ENCODE measurements at regions not wholly inside any gene's neighbourhood (a gene's known extent, or its start where the extent isn't known, plus 50 kb on each side); places are given as distances from the start of the nearest gene placed in this dataset.

DNA sequence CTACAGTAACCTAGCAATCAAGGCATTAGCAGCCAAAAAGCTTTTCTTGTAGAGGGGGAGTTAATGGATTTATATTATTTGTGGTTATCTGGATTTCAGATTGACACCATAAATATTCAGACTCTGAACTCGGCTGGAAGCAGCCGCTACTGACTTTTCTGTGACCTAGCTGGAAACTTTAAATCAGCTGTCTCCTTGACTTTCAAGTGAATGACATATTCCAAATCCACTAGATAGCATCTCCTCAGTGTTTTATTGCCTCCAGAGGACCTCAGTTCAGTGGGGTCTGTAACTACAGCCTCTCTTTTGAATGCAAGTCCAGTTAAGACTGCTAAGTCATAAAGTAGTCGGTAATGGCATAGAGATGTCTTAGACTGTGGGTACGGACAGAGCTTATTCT is 448.5 kb downstream of the NUF2 start:
- Histone ChIP-seq H4K12ac (ENCODE audit: low read depth, low read length) (no peak overlapping the region), H3K79me2 (ENCODE audit: control insufficient read depth, insufficient read depth, low read length, poor library complexity) (no peaks in the 10 kb centered on the region), H3K4me1 (ENCODE audit: control insufficient read depth in 1 of 2, insufficient read depth in 2 of 2, low read length in 2 of 2) (no peaks in the 10 kb centered on the region), H2BK5ac (ENCODE audit: low read depth, low read length, poor library complexity) (no peak overlapping the region), H4K8ac (ENCODE audit: low read depth, low read length) (no peak overlapping the region), H3K14ac (ENCODE audit: low read length) (no peak overlapping the region), H3K4ac (ENCODE audit: low read depth, low read length) (no peak overlapping the region), H3K4me2 (ENCODE audit: low read length) (no peak overlapping the region), H3K4me3 (ENCODE audit: low read depth, low read length) (no peak overlapping the region), H4K91ac (ENCODE audit: low read depth, low read length) (no peak overlapping the region), H2AK5ac (ENCODE audit: low read length) (no peak overlapping the region), H2BK120ac (ENCODE audit: insufficient read depth, low read length, poor library complexity) (no peak overlapping the region), H3K9me3 (ENCODE audit: insufficient read depth, low read depth, low read length) (no peaks in the 10 kb centered on the region), H3K9ac (ENCODE audit: low read length) (no peak overlapping the region), H3K79me1 (ENCODE audit: low read length) (no peaks in the 10 kb centered on the region), H3K27me3 (ENCODE audit: insufficient read depth, low read length) (no peaks in the 10 kb centered on the region), H2BK12ac (ENCODE audit: low read length) (no peak overlapping the region), H2AFZ (ENCODE audit: insufficient read depth, low read length, poor library complexity) (no peak overlapping the region), H3K36me3 (ENCODE audit: control insufficient read depth in 1 of 2, insufficient read depth in 2 of 2, low read length in 2 of 2) (no peaks in the 10 kb centered on the region), H3K18ac (ENCODE audit: low read length) (no peak overlapping the region), H3K27ac (ENCODE audit: low read depth, low read length) (no peak overlapping the region), H3K23ac (ENCODE audit: low read length) (no peak overlapping the region)
- no peak for DNase-seq
- no CpG with 5 or more reads among the region's 4 CpGs for WGBS (ENCODE audit: extremely low coverage, insufficient coverage, insufficient read length)

DNA sequence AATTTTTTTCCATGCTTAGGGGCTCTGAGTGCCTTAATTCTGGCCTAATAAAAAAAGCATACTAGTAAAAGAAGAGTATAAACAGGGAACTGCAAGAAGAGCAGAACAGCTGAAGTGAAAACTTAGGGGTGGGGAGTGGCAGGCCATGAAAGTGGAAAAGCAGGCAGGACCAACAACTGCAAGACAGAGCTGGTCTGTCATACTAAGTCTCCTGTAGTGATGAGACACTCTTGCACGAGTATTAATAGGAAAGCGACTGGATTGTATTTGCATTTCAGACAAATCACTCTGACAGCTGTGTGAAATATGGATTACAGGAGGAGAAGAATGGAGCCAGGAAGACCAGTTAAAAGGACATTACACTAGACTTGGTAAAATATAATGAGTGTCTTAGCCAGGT is 449.9 kb downstream of the NUF2 start:
- no CpG with 5 or more reads among the region's 2 CpGs for WGBS (ENCODE audit: extremely low coverage, insufficient coverage, insufficient read length)
- no peak overlapping the region for H3K14ac ChIP-seq (ENCODE audit: low read length)

DNA sequence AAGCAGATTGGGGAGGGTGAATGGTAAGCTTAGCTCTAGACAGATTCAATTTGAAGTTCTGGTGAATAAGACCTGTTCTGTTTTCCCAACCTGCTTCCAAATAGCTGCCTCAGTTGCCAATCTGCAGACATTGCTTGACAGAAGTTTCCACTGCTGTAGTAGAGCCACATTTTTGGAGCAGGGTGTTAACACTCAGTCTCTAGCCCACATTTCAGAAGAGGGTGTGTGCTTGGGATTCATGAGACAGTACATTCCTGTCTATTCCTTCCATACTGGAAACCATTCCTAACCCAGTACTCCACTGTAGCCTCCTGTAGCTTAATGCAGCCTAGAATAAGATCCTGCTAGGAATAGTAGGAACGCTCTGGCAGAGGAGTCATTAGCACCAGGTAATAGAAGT is 450.5 kb downstream of the NUF2 start:
- Histone ChIP-seq H3K79me1 (ENCODE audit: low read length) (no peaks in the 10 kb centered on the region), H2BK12ac (ENCODE audit: low read length) (no peak overlapping the region), H4K8ac (ENCODE audit: low read depth, low read length) (no peak overlapping the region), H3K4ac (ENCODE audit: low read depth, low read length) (no peak overlapping the region), H3K18ac (ENCODE audit: low read length) (no peak overlapping the region), H3K9ac (ENCODE audit: low read length) (no peak overlapping the region), H4K91ac (ENCODE audit: low read depth, low read length) (no peak overlapping the region), H3K4me2 (ENCODE audit: low read length) (no peak overlapping the region), H3K27me3 (ENCODE audit: insufficient read depth, low read length) (no peaks in the 10 kb centered on the region), H3K4me1 (ENCODE audit: control insufficient read depth in 1 of 2, insufficient read depth in 2 of 2, low read length in 2 of 2) (no peaks in the 10 kb centered on the region), H3K23ac (ENCODE audit: low read length) (no peak overlapping the region), H3K9me3 (ENCODE audit: insufficient read depth, low read depth, low read length) (no peaks in the 10 kb centered on the region), H3K79me2 (ENCODE audit: control insufficient read depth, insufficient read depth, low read length, poor library complexity) (no peaks in the 10 kb centered on the region), H2AK5ac (ENCODE audit: low read length) (no peak overlapping the region), H3K4me3 (ENCODE audit: low read depth, low read length) (no peak overlapping the region), H2BK5ac (ENCODE audit: low read depth, low read length, poor library complexity) (no peak overlapping the region), H3K36me3 (ENCODE audit: control insufficient read depth in 1 of 2, insufficient read depth in 2 of 2, low read length in 2 of 2) (no peaks in the 10 kb centered on the region), H4K12ac (ENCODE audit: low read depth, low read length) (no peak overlapping the region), H3K14ac (ENCODE audit: low read length) (no peak overlapping the region), H3K27ac (ENCODE audit: low read depth, low read length) (no peak overlapping the region), H2BK120ac (ENCODE audit: insufficient read depth, low read length, poor library complexity) (no peak overlapping the region), H2AFZ (ENCODE audit: insufficient read depth, low read length, poor library complexity) (no peak overlapping the region)
- WGBS (ENCODE audit: extremely low coverage, insufficient coverage, insufficient read length): no CpG with 5 or more reads among the region's 1 CpG
- peak in 1 of 2 donors; percentile 4 for DNase-seq

More for the DNA sequence above, 449.9 kb downstream of the NUF2 start:
- Histone ChIP-seq H4K12ac (ENCODE audit: low read depth, low read length) (no peak overlapping the region), H3K27ac (ENCODE audit: low read depth, low read length) (no peak overlapping the region), H3K9me3 (ENCODE audit: insufficient read depth, low read depth, low read length) (no peaks in the 10 kb centered on the region), H3K27me3 (ENCODE audit: insufficient read depth, low read length) (no peaks in the 10 kb centered on the region), H2AFZ (ENCODE audit: insufficient read depth, low read length, poor library complexity) (no peak overlapping the region), H3K4me3 (ENCODE audit: low read depth, low read length) (no peak overlapping the region), H3K4ac (ENCODE audit: low read depth, low read length) (no peak overlapping the region), H3K9ac (ENCODE audit: low read length) (no peak overlapping the region), H3K79me1 (ENCODE audit: low read length) (no peaks in the 10 kb centered on the region), H3K23ac (ENCODE audit: low read length) (no peak overlapping the region), H3K79me2 (ENCODE audit: control insufficient read depth, insufficient read depth, low read length, poor library complexity) (no peaks in the 10 kb centered on the region), H2BK5ac (ENCODE audit: low read depth, low read length, poor library complexity) (no peak overlapping the region), H3K4me1 (ENCODE audit: control insufficient read depth in 1 of 2, insufficient read depth in 2 of 2, low read length in 2 of 2) (no peaks in the 10 kb centered on the region), H2BK12ac (ENCODE audit: low read length) (no peak overlapping the region), H4K8ac (ENCODE audit: low read depth, low read length) (no peak overlapping the region), H3K4me2 (ENCODE audit: low read length) (no peak overlapping the region), H3K36me3 (ENCODE audit: control insufficient read depth in 1 of 2, insufficient read depth in 2 of 2, low read length in 2 of 2) (no peaks in the 10 kb centered on the region), H3K18ac (ENCODE audit: low read length) (no peak overlapping the region), H2BK120ac (ENCODE audit: insufficient read depth, low read length, poor library complexity) (no peak overlapping the region), H2AK5ac (ENCODE audit: low read length) (no peak overlapping the region), H4K91ac (ENCODE audit: low read depth, low read length) (no peak overlapping the region)
- DNase-seq: no peak

DNA sequence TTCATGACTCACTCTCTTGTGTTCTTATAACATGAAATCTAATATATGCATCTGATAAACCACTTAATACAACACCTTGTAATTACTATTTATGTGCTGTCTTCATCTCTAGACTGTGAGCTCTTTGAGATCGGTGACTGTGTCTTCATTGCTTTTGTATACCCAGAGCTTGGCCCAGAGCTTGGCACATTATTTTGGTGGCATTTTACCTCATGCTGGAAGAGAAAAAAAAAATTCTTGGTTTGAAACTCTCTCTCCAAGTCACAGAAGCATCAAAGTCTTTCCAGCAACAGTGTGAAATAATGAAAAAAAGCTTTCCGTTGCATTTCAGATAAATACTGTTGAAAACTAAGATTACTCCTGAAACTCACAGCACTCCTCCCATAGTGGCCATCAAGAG is 451.6 kb downstream of the NUF2 start:
- H3K9ac ChIP-seq (ENCODE audit: low read length): no peak overlapping the region
- no CpG with 5 or more reads among the region's 2 CpGs for WGBS (ENCODE audit: extremely low coverage, insufficient coverage, insufficient read length)
- DNase-seq: no peak

More for the DNA sequence above, 451.6 kb downstream of the NUF2 start:
- no peak overlapping the region for H2BK12ac ChIP-seq (ENCODE audit: low read length)
- no peak overlapping the region for H3K4ac ChIP-seq (ENCODE audit: low read depth, low read length)
- H3K4me1 ChIP-seq (ENCODE audit: control insufficient read depth in 1 of 2, insufficient read depth in 2 of 2, low read length in 2 of 2): no peaks in the 10 kb centered on the region
- no peak overlapping the region for H2BK5ac ChIP-seq (ENCODE audit: low read depth, low read length, poor library complexity)
- no peaks in the 10 kb centered on the region for H3K9me3 ChIP-seq (ENCODE audit: insufficient read depth, low read depth, low read length)
- no peaks in the 10 kb centered on the region for H3K36me3 ChIP-seq (ENCODE audit: control insufficient read depth in 1 of 2, insufficient read depth in 2 of 2, low read length in 2 of 2)
- no peak overlapping the region for H3K18ac ChIP-seq (ENCODE audit: low read length)
- no peak overlapping the region for H4K12ac ChIP-seq (ENCODE audit: low read depth, low read length)
- H4K91ac ChIP-seq (ENCODE audit: low read depth, low read length): no peak overlapping the region
- H3K27ac ChIP-seq (ENCODE audit: low read depth, low read length): no peak overlapping the region
- no peaks in the 10 kb centered on the region for H3K27me3 ChIP-seq (ENCODE audit: insufficient read depth, low read length)
- H3K79me1 ChIP-seq (ENCODE audit: low read length): no peaks in the 10 kb centered on the region
- H3K4me3 ChIP-seq (ENCODE audit: low read depth, low read length): no peak overlapping the region
- no peak overlapping the region for H2AK5ac ChIP-seq (ENCODE audit: low read length)
- H3K4me2 ChIP-seq (ENCODE audit: low read length): no peak overlapping the region
- H2BK120ac ChIP-seq (ENCODE audit: insufficient read depth, low read length, poor library complexity): no peak overlapping the region
- no peak overlapping the region for H4K8ac ChIP-seq (ENCODE audit: low read depth, low read length)
- no peaks in the 10 kb centered on the region for H3K79me2 ChIP-seq (ENCODE audit: control insufficient read depth, insufficient read depth, low read length, poor library complexity)
- H3K23ac ChIP-seq (ENCODE audit: low read length): no peak overlapping the region
- no peak overlapping the region for H2AFZ ChIP-seq (ENCODE audit: insufficient read depth, low read length, poor library complexity)
- no peak overlapping the region for H3K14ac ChIP-seq (ENCODE audit: low read length)
